CD14-positive monocyte (primary cell): ENCODE measurements at regions not wholly inside any gene's neighbourhood (a gene's known extent, or its start where the extent isn't known, plus 50 kb on each side); places are given as distances from the start of the nearest gene placed in this dataset.

Experiments
- DNase-seq, 3 donors: peaks; one replicate each; pipeline ENCODE4 v3.0.0-alpha.2; 2011 to 2022
- H2AFZ ChIP-seq: 2 replicates; pipeline ENCODE4 v1.6.0; 2012; ENCODE audit warnings: mild to moderate bottlenecking, low read depth, low read length, inconsistent platforms; ENCODE audit not compliant: insufficient read depth, poor library complexity, severe bottlenecking
- H3K27ac ChIP-seq, 2 donors: 1 replicate in 1 of 2; 2 replicates in 1 of 2; pipeline ENCODE4 v1.5.1; 2012 to 2013; ENCODE audit warnings: low read length in 2 of 2, control low read depth in 1 of 2, inconsistent platforms in 1 of 2, low read depth in 1 of 2, mild to moderate bottlenecking in 1 of 2
- H3K27me3 ChIP-seq, 2 donors: one replicate each; pipeline versions ENCODE4 v1.6.0 to v1.6.1; 2011 to 2013; ENCODE audit warnings: low read length in 2 of 2; ENCODE audit not compliant: control insufficient read depth in 2 of 2, insufficient read depth in 2 of 2
- H3K36me3 ChIP-seq, 2 donors: replicated peaks in 1 of 2; 1 replicate in 1 of 2; 2 replicates in 1 of 2; pipeline versions ENCODE4 v1.5.1 to v1.6.1; 2012 to 2013; ENCODE audit warnings: low read length in 2 of 2, control low read depth in 1 of 2, inconsistent platforms in 1 of 2, mild to moderate bottlenecking in 1 of 2; ENCODE audit not compliant: insufficient read depth in 2 of 2, control insufficient read depth in 1 of 2
- H3K4me1 ChIP-seq, 2 donors: 1 replicate in 1 of 2; 2 replicates in 1 of 2; pipeline versions ENCODE4 v1.5.1 to v1.6.1; 2012 to 2013; ENCODE audit warnings: low read length in 2 of 2, control low read depth in 1 of 2, inconsistent platforms in 1 of 2, mild to moderate bottlenecking in 1 of 2, moderate library complexity in 1 of 2; ENCODE audit not compliant: insufficient read depth in 2 of 2, control insufficient read depth in 1 of 2
- H3K4me2 ChIP-seq: replicated peaks from 2 replicates; pipeline ENCODE3; 2012; ENCODE audit warnings: low read length, moderate library complexity, mild to moderate bottlenecking; ENCODE audit not compliant: poor library complexity, severe bottlenecking; ENCODE audit errors: extremely low read depth
- H3K4me3 ChIP-seq, 3 experiments: fragments of 200-600 bp in 1 of 3; sonication (generic) in 1 of 3; replicated peaks in 1 of 3; 1 replicate in 2 of 3; 2 replicates in 1 of 3; pipeline ENCODE4 v1.5.1; 2011 to 2013; ENCODE audit warnings: low read length in 3 of 3, mild to moderate bottlenecking in 3 of 3, control low read depth in 2 of 3, low read depth in 2 of 3, inconsistent platforms in 1 of 3, moderate library complexity in 1 of 3
- H3K79me2 ChIP-seq: 2 replicates; pipeline ENCODE4 v1.6.0; 2012; ENCODE audit warnings: mild to moderate bottlenecking, control low read depth, inconsistent platforms, low read length, moderate library complexity; ENCODE audit not compliant: insufficient read depth
- H3K9ac ChIP-seq: 2 replicates; pipeline ENCODE4 v1.6.0; 2017; ENCODE audit warnings: low read length, mild to moderate bottlenecking; ENCODE audit not compliant: insufficient read depth, poor library complexity, severe bottlenecking
- H3K9me3 ChIP-seq, 2 donors: replicated peaks in 1 of 2; 1 replicate in 1 of 2; 2 replicates in 1 of 2; pipeline versions ENCODE4 v1.5.1 to v1.6.1; 2012 to 2013; ENCODE audit warnings: low read length in 2 of 2, control low read depth in 1 of 2; ENCODE audit not compliant: control insufficient read depth in 1 of 2, insufficient read depth in 1 of 2
- H4K20me1 ChIP-seq: 2 replicates; pipeline ENCODE4 v1.6.0; 2012; ENCODE audit warnings: mild to moderate bottlenecking, low read length, control low read depth, moderate library complexity; ENCODE audit not compliant: insufficient read depth
- H3K27ac Mint-ChIP-seq, 7 donors: one replicate each; pipeline ENCODE4 v1.8.0; 2020; ENCODE audit warnings: mild to moderate bottlenecking in 7 of 7, mixed read lengths in 7 of 7, moderate library complexity in 6 of 7, inconsistent platforms in 2 of 7
- H3K27me3 Mint-ChIP-seq, 3 donors: one replicate each; pipeline ENCODE4 v1.8.0; 2021 to 2022; ENCODE audit warnings: low read depth in 3 of 3, mild to moderate bottlenecking in 3 of 3, mixed read lengths in 3 of 3, moderate library complexity in 3 of 3, inconsistent platforms in 1 of 3
- H3K36me3 Mint-ChIP-seq, 2 donors: one replicate each; pipeline ENCODE4 v1.8.0; 2020; ENCODE audit warnings: mixed read lengths in 2 of 2, inconsistent platforms in 1 of 2, mild to moderate bottlenecking in 1 of 2
- H3K4me1 Mint-ChIP-seq: one replicate; pipeline ENCODE4 v1.8.0; 2020; ENCODE audit warnings: mild to moderate bottlenecking, mixed read lengths
- H3K4me3 Mint-ChIP-seq, 2 donors: one replicate each; pipeline ENCODE4 v1.8.0; 2020; ENCODE audit warnings: mild to moderate bottlenecking in 2 of 2, mixed read lengths in 2 of 2, moderate library complexity in 1 of 2
- H3K9me3 Mint-ChIP-seq, 7 donors: one replicate each; pipeline ENCODE4 v1.8.0; 2020 to 2022; ENCODE audit warnings: mixed read lengths in 7 of 7, mild to moderate bottlenecking in 6 of 7, moderate library complexity in 6 of 7, inconsistent platforms in 2 of 7
- CTCF ChIP-seq: fragments of 200-600 bp; IDR thresholded peaks from one replicate; pipeline ENCODE4 v1.8.0; 2022; ENCODE audit warnings: antibody characterized with exemption, mild to moderate bottlenecking
- WGBS: methylation state at CpG from one replicate; pipeline ENCODE4 v1.1.5; 2013; ENCODE audit warnings: missing lambda C conversion rate; ENCODE audit not compliant: insufficient coverage; 5-methylcytosine and 5-hydroxymethylcytosine counted together
- intact Hi-C, 2 donors: fragments of 100-400 bp; cut with micrococcal nuclease; formaldehyde crosslinking; loops; one replicate each; pipeline versions ENCODE4 v1.15.0 to v1.15.1; 2023

- intact Hi-C loops, result no loop called here
- no peak for TF ChIP-seq CTCF
- Mint-ChIP-seq H3K9me3 (peaks cover 2 to 15% (median 7%) of the 10 kb centered on the region in 7 donors), H3K27me3 (no peaks in the 10 kb centered on the region), H3K4me3 (no peak overlapping the region), H3K36me3 (no peaks in the 10 kb centered on the region), H3K27ac (no peak overlapping the region), H3K4me1 (peaks cover 6% of the 10 kb centered on the region)
- Histone ChIP-seq H4K20me1 (no peaks in the 10 kb centered on the region), H2AFZ (no peak overlapping the region), H3K79me2 (no peaks in the 10 kb centered on the region), H3K27ac (no peak overlapping the region), H3K4me1 (no peaks in the 10 kb centered on the region), H3K36me3 (no peaks in the 10 kb centered on the region), H3K9me3 (peaks cover 0 to 7% of the 10 kb centered on the region in 2 donors), H3K27me3 (no peaks in the 10 kb centered on the region), H3K4me3 (no peak overlapping the region), H3K9ac (no peak overlapping the region), H3K4me2 (no peak overlapping the region)
- no CpG with 5 or more reads among the region's 4 CpGs for WGBS
- DNase-seq, result no peak
Measured at GRCh38 chr1:82542141-82542540, 741.4 kb downstream of the ADGRL2 start.

GRCh38 chr1:82540006-82540405 lies 739.3 kb downstream of the ADGRL2 start:
- DNase-seq, result no peak
- H4K20me1 ChIP-seq, result no peaks in the 10 kb centered on the region
- WGBS, result no CpG with 5 or more reads among the region's 2 CpGs
- no peak for TF ChIP-seq CTCF
- H3K9me3 ChIP-seq, result peaks cover 0 to 3% of the 10 kb centered on the region in 2 donors
- H3K27ac Mint-ChIP-seq, result no peak overlapping the region
- H2AFZ ChIP-seq, result no peak overlapping the region
- peaks cover 6% of the 10 kb centered on the region for H3K4me1 Mint-ChIP-seq
- H3K27ac ChIP-seq, result no peak overlapping the region
- no peaks in the 10 kb centered on the region for H3K27me3 Mint-ChIP-seq
- no peak overlapping the region for H3K4me3 Mint-ChIP-seq
- no peak overlapping the region for H3K4me2 ChIP-seq
- H3K36me3 Mint-ChIP-seq, result no peaks in the 10 kb centered on the region
- intact Hi-C loops, result no loop called here
- H3K27me3 ChIP-seq, result no peaks in the 10 kb centered on the region
- H3K9me3 Mint-ChIP-seq, result peaks cover 4 to 15% (median 8%) of the 10 kb centered on the region in 7 donors
- H3K36me3 ChIP-seq, result no peaks in the 10 kb centered on the region
- H3K4me3 ChIP-seq, result no peak overlapping the region
- no peaks in the 10 kb centered on the region for H3K79me2 ChIP-seq
- no peak overlapping the region for H3K9ac ChIP-seq
- H3K4me1 ChIP-seq, result no peaks in the 10 kb centered on the region
